Colonic mucosa (tissue), 4 donors: ENCODE measurements at regions not wholly inside any gene's neighbourhood (a gene's known extent, or its start where the extent isn't known, plus 50 kb on each side); places are given as distances from the start of the nearest gene placed in this dataset.

Experiments
- DNase-seq: peaks from one replicate; pipeline ENCODE4 v3.0.0-alpha.2; 2020
- H3K27ac ChIP-seq: fragments of 200-600 bp; one replicate; pipeline ENCODE4 v1.8.0; 2021
- H3K27me3 ChIP-seq: fragments of 200-600 bp; one replicate; pipeline ENCODE4 v1.8.0; 2021
- H3K36me3 ChIP-seq: fragments of 200-600 bp; one replicate; pipeline ENCODE4 v1.8.0; 2021
- H3K4me1 ChIP-seq: fragments of 200-600 bp; one replicate; pipeline ENCODE4 v1.8.0; 2021; ENCODE audit warnings: mild to moderate bottlenecking
- H3K4me3 ChIP-seq: fragments of 200-600 bp; one replicate; pipeline ENCODE4 v1.8.0; 2021
- H3K9ac ChIP-seq, 2 donors: one replicate each; pipeline ENCODE4 v1.7.0; 2013; ENCODE audit warnings: control low read depth in 2 of 2, low read depth in 2 of 2, low read length in 2 of 2
- H3K9me3 ChIP-seq: fragments of 200-600 bp; one replicate; pipeline ENCODE4 v1.8.0; 2021
- intact Hi-C: fragments of 100-400 bp; cut with DNase I; formaldehyde crosslinking; loops from one replicate; pipeline ENCODE4 v1.14.1; 2022
- TF ChIP-seq, protein P1 (sequence below): fragments of 200-600 bp; IDR thresholded peaks from one replicate; pipeline ENCODE4 v1.8.0; 2022; ENCODE audit warnings: antibody characterized with exemption, mild to moderate bottlenecking
- donor health status: healthy.
- donor health status: DM: no; HTN: no; CAD: no.
- donor health status: DM: no; HTN: no; CAD: no.

DNA sequence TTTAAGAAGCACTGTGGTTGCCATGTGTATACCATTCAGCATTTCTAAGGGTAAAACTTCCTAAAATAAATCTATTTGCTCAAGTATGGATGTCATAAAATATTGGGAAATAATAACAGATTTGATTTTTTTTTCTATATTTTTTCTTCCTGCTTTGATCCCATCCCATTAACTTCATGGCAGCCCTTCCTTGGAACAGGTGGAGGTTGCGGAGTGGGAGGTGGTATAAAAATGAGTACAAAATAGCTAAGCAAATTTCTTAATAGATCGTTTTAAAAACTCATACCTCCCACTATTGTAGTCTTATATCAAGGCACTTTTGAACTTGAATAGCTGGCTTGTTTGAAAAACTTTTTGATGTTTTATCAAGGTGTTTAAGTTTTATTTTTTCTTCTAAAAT is 152.1 kb upstream of the KYNU start:
- no peak overlapping the region for H3K4me3 ChIP-seq
- H3K9me3 ChIP-seq: no peaks in the 10 kb centered on the region
- H3K36me3 ChIP-seq: no peaks in the 10 kb centered on the region
- intact Hi-C loops: no loop called here
- no peaks in the 10 kb centered on the region for H3K27me3 ChIP-seq
- no peak for DNase-seq
- no peak overlapping the region for H3K27ac ChIP-seq
- no peak overlapping the region for H3K9ac ChIP-seq
- H3K4me1 ChIP-seq: no peaks in the 10 kb centered on the region
- TF ChIP-seq, protein P1, sequence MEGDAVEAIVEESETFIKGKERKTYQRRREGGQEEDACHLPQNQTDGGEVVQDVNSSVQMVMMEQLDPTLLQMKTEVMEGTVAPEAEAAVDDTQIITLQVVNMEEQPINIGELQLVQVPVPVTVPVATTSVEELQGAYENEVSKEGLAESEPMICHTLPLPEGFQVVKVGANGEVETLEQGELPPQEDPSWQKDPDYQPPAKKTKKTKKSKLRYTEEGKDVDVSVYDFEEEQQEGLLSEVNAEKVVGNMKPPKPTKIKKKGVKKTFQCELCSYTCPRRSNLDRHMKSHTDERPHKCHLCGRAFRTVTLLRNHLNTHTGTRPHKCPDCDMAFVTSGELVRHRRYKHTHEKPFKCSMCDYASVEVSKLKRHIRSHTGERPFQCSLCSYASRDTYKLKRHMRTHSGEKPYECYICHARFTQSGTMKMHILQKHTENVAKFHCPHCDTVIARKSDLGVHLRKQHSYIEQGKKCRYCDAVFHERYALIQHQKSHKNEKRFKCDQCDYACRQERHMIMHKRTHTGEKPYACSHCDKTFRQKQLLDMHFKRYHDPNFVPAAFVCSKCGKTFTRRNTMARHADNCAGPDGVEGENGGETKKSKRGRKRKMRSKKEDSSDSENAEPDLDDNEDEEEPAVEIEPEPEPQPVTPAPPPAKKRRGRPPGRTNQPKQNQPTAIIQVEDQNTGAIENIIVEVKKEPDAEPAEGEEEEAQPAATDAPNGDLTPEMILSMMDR: no peak

DNA sequence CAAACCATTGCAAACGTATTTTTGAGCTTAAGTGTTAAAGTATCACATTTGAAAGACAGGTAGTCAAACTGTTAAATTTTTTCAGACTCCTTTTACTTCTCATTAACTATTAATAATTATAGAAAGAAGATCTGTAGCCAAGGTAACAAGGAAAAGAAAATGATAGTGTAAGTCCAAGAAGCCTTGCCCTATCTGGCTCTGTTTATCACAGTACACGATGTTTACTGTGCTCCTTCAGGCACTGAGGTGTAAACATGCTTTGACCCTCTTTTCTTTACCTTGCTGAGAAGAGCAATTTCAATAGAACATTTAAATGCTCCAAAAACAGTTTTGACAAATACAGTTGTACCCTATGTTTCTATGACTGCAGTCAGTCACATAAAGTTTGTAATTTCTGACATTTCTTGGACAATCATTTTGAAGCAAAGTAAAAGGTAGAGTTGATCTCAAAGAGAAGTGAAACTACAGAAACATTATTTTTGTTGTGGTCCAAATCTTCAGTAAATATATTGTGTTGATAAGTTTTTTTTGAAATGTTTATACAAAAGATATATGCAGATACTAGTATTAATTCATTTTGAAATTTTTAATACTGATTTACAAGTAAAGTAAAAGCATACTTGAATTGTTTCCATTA is 152.6 kb upstream of the KYNU start:
- no peaks in the 10 kb centered on the region for H3K27me3 ChIP-seq
- no peak for DNase-seq
- intact Hi-C loops: no loop called here
- TF ChIP-seq, protein P1: no peak
- no peak overlapping the region for H3K4me3 ChIP-seq
- no peaks in the 10 kb centered on the region for H3K9me3 ChIP-seq
- no peak overlapping the region for H3K27ac ChIP-seq
- H3K36me3 ChIP-seq: no peaks in the 10 kb centered on the region
- no peak overlapping the region for H3K9ac ChIP-seq
- no peaks in the 10 kb centered on the region for H3K4me1 ChIP-seq

DNA sequence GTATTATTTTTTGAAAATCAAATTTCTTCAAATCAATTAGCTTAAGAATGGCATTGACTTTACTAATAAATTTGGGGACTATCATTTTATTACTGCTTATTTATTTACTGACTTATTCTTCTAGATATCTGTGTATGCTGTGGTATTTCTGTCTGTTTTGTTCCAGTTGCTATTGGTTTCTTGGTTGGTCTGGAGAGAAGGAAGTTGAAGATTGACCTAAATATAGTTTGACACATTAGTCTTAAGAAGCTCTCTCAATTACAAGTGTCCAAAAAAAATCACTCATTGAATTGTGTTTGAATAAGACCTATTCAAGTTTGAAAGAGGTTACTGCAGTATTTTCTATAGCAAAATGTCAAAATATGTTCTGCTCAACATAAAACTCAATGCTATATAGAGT is 153.3 kb upstream of the KYNU start:
- Histone ChIP-seq H3K4me3 (no peak overlapping the region), H3K27ac (no peak overlapping the region), H3K27me3 (no peaks in the 10 kb centered on the region), H3K4me1 (no peaks in the 10 kb centered on the region), H3K9ac (no peak overlapping the region), H3K9me3 (no peaks in the 10 kb centered on the region), H3K36me3 (no peaks in the 10 kb centered on the region)
- TF ChIP-seq, protein P1: no peak
- intact Hi-C loops: no loop called here
- no peak for DNase-seq

DNA sequence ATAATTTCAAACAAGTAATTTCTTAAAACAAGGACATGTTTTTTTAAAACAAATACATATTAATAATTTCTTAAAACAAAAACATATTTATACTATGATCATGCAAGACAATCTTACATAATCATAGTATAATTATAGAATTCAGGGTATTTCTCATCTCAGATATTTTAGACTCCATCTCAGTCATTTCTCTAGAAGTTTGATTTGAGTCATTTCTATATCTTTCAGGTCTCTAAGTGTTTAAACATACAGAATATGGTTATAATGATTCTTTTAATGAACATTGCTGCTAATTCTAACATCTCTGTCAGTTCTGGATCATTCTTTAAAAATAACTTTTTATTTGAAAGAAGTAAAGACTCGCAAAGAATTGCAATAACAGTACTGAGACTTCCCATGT is 154.2 kb upstream of the KYNU start:
- Histone ChIP-seq H3K4me1 (no peaks in the 10 kb centered on the region), H3K27ac (no peak overlapping the region), H3K9me3 (no peaks in the 10 kb centered on the region), H3K36me3 (no peaks in the 10 kb centered on the region), H3K27me3 (no peaks in the 10 kb centered on the region), H3K9ac (no peak overlapping the region), H3K4me3 (no peak overlapping the region)
- TF ChIP-seq, protein P1: no peak
- DNase-seq: no peak
- intact Hi-C loops: no loop called here

DNA sequence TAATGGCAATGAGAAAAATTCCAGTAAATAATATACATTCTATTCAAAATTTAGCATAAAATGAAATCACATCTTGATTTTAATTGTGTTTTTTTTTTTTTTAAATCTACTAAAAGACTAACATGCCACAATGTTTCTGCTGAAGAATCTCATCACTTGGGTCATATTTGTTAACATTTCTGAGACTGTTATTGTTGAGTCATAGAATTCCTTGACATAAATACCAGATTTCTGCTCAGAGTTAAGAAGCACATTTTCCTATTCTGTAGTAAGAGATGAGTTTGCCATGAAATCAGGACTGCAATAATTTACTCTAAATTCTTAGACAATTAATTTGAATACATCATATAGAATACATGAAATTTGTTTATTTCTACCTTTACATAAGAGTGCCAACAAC is 154.9 kb upstream of the KYNU start:
- Histone ChIP-seq H3K27ac (no peak overlapping the region), H3K9ac (no peak overlapping the region), H3K9me3 (no peaks in the 10 kb centered on the region), H3K4me1 (no peaks in the 10 kb centered on the region), H3K4me3 (no peak overlapping the region), H3K27me3 (no peaks in the 10 kb centered on the region), H3K36me3 (no peaks in the 10 kb centered on the region)
- TF ChIP-seq, protein P1: no peak
- DNase-seq: no peak
- intact Hi-C loops: no loop called here
